HG03039 (cell line): ENCODE measurements at regions not wholly inside any gene's neighbourhood (a gene's known extent, or its start where the extent isn't known, plus 50 kb on each side); places are given as distances from the start of the nearest gene placed in this dataset.
"Not testable (repeated sequence)": the region's sequence is repeated elsewhere in the genome, so short reads cannot be mapped to it uniquely, and the experiment has no call there.

Experiments used
- ATAC-seq: cut with Tn5 transposase; IDR thresholded peaks from one replicate; pipeline ENCODE4 v1.9.1; 2021; ENCODE audit warnings: mild to moderate bottlenecking, moderate library complexity; ENCODE audit not compliant: unreplicated experiment

DNA sequence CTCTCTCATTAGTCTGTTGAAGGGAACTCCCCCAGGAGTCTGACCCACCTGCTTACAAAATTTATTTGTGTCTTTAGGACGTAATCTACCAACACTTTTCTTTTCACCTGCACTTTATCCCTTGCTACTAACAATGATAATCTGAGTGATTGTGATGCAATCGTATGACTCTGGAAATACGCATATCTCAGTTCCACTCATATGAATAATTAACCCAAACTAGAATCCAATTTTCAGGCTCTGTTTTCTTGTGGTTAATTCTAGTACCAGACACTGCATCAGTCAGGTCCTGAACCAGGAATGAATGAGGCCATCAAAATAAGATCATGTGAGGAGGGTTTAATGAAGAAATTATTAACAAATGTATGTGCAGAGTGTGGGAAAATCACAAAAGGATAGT is 158.4 kb upstream of the SRD5A2 start:
- no peak for ATAC-seq

DNA sequence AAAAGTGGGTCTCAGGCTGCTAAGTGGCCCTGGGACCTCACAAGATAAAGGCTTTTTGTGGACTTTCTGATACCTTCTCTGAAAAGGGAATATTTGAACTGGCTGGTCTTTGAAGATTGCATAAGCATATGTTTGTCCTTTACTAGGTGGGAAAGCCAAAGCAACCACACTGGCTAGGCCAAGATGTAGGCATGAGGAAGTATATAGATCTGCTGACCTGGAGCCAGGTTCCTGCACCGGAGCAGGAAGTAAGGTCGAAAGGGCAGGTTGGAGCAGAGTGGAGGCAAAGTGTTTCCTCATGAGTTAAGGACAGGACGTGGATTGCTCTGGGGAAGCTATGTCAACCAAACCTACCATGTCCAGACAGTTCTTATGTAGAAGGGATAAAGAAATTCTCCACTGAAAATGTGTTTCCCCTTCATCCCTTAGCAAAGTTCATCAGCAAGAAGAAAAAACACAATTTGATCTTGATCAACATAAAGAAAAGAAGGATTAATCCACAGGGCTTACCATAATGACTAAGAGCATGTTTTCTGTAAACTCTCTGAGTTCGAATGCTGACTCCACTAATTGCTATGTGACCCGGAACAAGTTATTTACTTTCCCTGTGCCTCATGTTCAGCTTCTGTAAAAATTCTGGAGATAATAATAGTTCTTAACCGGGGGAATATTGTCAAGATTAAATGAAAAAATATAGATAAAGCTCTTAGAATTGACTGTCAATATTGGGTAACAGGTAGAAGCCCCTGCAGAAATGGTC is 156.1 kb upstream of the SRD5A2 start:
- no peak for ATAC-seq

DNA sequence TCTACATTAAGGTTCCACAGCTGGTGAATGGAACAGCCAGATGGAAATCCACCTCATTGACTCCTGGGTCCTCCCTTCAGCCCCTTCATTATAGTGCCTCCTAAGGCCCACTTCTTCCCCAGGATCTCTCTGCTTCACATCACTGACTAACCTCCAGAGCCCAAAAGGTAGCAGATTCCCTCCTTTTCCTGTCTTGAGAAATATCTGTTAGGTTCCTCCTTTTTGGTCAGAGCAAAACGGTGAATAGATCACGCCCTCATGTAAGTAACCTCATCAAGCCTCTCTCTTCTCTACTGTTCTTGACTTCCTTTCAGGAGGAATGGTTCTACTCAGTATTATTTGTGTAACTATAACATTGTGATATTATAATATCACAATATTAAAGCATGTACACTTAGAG is 155.0 kb upstream of the SRD5A2 start:
- no peak for ATAC-seq

DNA sequence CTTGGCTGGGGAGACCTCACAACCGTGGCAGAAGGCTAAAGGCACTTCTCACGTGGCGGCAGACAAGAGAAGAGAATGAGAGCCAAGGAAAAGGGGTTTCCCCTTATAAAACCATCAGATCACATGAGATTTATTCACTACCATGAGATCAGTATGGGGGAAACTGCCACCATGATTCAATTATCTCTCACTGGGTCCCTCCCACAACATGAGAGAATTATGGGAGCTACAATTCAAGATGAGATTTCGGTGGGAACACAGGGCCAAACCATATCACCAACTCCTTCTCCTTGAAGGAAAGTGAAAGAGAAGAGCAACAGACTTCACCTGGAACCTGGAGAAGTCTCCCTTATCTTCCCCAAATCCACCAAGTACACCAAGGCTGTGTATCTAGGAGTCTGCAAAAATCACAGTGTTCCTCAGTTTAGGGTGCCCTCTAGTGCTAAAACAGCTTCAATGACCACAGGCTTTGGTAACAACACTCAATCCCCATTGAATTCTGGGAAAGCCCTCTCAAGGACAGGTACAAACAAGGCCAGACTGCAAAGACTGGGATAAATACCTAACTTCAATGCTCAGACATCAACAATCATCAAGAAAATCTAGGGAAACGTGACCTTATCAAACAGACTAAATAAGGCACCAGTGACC is 148.8 kb upstream of the SRD5A2 start:
- ATAC-seq = no peak

DNA sequence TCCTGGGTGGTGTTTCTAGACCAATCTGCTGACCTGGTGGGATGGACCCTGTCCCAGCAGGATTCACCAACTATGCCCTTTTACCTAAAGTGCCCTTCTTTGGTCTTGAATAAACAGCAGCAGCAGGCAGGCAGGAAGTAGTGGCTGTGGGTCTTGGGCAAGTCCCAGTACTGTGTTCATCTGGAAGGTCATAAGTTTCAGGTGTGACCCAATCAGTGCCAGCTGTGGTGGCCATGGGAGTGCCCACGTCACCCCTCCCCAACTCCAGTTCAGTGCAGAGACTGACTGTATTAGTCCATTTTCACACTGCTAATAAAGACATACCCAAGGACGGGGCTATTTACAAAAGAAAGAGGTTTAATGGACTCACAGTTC is 148.3 kb upstream of the SRD5A2 start:
- ATAC-seq = no peak

DNA sequence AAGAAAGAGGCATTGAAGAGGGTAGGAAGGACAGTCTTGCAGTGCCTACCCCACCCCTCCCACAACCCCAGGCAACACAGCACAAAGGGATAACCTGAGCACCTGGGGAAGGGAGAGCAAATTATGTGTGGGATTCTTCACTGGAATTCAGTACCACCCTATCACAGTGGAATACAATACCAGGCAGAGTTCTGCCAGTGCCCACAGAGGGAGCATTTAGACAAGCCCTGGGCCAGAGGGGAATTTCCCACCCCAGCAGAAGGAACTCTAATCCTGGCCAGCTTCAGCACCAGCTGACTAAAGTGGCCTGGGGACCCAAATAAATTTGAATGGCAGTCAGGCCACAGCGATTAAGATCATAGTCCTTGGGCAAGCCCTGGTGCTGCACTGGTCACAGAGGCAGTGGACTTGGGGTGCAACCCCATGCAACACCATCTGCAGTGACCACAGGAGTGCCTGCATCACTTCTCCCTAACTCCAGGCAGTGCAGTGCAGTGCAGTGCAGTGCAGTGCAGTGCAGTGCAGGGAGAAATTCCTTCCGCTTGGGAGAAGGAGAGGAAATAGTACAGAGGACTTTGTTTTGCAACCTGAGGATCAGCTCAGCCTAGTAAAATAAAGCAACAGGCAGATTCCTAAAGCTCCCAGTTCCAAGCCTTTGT is 147.8 kb upstream of the SRD5A2 start:
- ATAC-seq = no peak

DNA sequence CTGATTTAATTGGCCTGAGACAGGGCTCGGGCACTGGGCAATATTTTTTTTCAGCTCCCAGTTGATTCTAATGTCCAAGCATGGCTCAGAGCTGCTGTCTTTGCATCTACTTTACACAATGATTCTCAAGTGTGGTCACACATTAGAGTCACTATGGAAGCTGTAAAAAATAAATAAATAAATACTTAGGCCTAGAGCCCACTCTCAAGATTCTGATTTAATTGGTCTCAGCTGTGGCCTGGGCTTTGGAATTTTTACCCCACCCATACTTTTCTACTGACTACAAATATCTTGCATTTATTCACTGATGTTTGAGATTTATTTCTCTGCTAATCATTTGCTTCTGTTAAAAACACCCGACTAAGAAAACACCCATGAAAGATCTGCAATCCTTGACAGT is 145.7 kb upstream of the SRD5A2 start:
- no peak for ATAC-seq

DNA sequence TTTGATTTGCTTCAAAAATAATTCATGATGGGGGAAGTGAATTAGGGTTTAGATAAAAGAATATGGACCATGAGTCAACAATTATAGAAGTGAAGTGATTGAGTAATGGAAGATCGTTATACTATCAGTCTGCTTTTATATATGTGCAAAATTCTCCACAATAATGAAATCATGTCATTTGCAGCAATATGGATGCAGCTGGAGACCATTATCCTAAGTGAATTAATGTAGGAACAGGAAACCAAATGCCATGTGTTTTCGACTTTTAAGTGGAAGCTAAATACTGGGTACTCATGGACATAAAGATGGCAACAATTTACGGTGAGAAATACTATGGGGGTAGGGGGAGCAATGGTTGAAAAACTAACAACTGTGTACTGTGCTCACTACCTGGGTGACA is 144.7 kb upstream of the SRD5A2 start:
- no peak for ATAC-seq

DNA sequence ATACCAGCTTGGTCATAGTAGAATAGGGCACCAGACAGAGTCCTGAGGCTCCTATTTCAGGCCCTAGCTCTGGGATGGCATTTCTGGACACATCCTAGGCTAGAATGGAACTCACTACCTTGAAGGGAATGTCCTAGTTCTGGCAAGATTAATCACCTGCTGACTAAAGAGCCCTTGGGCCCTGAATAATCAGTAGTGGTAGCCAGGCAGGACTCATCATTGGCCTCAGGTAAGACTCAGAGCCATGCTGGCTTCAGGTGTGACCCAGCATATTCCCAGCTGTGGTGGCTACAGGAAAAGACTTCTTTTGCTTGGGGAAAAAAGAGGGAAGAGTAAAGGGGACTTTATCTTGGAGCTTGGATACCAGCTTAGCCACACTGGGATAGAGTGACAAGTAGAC is 131.0 kb upstream of the SRD5A2 start:
- ATAC-seq = no peak

DNA sequence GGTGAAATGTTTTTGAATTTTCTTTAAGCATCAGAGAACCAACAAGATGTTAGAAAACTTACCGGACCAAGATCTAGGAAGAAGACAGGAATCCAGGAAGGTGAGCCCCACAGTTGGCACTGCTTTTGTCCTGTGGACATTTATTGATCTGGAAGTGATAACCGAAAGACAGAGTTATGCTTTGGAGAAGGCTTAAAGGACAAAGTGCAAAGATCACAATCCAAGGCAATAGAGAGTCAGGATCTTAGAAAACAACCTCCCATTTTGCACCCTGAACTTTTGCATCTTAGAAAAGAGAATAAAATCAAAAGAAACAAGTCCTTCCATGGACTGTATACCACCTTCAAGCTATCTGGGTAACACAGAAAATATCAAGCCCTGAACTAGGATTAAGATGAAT is 129.4 kb upstream of the SRD5A2 start:
- ATAC-seq = no peak

DNA sequence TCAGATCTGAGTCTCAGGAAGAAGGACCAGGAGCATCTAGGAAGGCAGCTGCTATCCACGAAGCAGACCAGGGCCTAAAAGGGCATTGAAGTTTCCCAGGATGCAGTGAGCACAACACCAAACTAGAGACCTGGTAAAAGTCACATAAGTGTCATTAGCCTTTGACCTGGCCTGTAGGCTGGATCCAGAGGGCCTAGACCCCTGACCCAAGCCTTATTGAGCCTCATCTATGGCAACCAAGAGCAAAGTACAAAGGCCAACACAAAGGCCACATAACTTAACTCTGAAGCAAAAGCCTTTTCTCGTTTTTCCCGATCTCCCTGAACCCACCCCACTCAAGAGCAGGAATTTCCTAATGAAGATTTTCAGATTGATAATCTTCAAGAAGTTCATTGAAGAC is 127.3 kb upstream of the SRD5A2 start:
- no peak for ATAC-seq

DNA sequence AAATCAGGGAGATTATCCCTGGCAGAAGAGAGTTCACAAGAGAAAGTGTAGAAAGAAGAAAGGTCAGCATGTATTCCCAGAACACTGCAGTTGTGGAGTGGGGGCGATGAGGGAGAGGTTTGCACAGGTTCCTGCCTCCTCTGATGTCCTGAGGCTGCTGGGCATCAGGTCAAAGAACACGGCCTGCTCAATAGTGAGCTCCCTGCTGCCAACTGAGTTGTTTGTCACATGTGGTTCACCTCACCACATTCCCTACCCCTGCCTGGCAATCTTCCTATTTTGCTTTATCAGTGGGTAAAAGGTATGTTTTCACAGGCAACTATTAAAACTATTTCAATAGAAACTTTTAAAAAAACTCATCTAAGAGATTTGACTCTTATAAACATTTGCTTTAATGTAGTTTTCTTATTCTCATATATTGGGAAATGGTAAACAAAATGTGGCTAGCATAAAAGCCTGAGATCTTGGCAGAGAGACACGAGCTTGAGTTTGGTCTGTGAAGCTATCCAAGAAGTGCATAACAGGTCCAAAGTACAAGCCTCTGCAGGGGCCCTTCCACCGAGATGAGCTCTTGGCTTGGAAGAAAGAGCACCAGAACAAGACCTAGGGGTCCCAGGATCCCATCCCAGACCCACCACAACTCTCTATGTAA is 123.9 kb upstream of the SRD5A2 start:
- ATAC-seq = no peak

DNA sequence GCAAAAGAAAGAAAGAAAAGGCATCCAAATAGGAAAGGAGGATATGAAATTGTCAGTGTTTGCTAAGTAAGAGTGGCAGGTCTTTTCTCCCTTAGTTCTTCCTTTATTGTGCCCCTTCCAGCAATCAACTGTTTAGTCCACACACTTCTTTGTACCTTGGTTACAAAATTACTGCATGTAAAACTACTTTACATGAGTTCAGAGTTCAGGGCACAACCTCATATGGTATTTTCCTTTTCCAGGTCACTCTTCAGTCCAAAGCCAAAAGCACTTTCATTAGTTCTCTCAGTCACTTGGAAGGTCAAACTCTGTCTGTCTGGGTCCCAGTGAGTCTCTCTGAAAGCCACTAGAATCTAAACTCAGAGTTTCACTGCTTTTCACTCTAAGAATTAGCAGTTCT is 122.5 kb upstream of the SRD5A2 start:
- ATAC-seq = no peak

DNA sequence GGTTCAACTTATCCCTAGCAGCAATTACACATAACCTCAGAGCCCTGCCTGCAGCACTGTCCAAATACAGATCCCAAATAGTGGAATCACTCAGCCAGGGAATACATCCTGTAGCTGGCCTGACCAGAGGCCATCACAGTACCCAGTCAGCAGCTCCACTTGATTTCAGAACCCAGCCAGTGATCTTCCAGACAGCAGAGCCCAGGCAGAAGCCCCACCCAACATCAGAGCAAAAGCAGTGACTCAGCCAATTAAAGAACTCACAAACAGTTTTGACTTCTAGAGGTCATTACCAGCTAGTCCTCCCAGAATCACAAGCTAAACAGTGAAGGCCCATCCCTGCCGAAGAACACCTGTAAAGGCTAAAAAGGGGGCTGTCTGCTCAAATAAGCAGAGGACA is 118.0 kb upstream of the SRD5A2 start:
- no peak for ATAC-seq

DNA sequence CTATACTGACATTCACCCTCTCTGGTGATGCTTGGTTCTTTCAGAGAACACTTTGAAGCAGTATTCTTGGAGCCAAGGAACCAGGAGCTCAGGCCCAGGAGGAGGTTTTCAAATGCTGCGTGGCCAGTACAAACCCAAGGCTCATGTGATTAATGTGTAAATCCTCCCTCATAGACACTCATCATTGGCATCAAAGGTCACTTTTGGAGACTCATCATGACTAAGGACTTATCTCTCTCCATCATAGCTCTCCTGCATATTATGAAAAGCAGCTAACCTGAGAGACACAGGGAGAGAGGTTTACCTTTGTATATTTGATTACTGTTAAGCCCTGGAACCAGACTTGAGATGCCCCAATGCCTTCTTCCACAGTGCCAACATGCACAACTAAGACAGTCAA is 115.3 kb upstream of the SRD5A2 start:
- ATAC-seq = no peak

DNA sequence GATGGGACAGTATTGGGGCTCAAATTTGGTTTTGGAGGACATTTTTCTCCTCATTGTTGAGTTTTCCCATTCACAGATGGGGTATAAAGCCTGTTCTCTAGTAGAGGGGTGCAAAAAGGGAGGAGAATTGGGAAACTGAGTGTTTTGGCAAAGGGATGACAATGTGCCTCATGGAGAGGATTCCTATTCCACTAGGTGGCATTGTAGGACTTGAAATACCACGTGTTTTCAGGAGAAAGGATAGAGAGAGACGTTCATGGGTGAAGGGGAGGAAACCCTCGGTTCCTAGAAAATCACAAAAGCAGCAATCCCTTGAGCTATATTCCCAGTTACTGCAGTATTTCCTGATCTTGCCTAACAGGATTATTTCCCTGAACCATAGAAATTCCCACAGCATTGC is 113.7 kb upstream of the SRD5A2 start:
- ATAC-seq = no peak

DNA sequence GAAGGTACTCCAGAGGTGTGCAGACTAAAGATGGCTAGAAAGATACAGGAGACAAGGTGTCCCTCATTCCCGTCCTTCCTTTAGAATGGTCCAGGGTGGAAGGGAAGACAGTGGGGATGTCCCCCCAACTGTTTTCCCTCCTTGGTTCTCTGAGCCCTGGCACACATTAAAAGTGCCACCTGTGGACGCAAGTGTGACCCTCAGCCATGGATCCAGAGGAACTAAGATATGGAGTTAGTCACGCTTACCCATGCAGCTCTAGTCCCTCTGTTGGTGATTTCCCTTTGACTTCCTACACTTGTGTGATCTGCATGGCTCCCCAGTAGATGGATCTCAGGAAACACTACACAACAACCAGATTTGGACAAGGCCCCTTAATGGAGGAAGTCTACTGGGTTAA is 113.1 kb upstream of the SRD5A2 start:
- no peak for ATAC-seq

DNA sequence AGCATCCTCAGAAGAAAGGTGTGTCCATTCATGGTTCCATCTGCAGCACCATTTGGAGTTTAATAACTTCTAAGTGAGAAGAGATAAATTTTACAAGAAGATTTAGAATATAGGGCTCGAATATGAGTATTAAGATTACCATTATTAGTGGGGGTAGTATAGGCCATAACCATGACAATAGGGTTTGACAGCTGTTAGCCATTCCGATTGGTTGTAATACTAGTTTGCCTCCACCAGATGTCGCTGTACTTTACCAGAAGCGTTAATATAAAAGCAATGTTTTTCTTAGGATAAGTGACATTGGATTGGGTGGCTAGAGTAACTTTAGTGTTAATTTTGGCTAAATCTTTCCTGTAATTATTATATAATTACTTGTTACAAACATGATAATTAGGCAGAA is 107.5 kb upstream of the SRD5A2 start:
- no peak for ATAC-seq

DNA sequence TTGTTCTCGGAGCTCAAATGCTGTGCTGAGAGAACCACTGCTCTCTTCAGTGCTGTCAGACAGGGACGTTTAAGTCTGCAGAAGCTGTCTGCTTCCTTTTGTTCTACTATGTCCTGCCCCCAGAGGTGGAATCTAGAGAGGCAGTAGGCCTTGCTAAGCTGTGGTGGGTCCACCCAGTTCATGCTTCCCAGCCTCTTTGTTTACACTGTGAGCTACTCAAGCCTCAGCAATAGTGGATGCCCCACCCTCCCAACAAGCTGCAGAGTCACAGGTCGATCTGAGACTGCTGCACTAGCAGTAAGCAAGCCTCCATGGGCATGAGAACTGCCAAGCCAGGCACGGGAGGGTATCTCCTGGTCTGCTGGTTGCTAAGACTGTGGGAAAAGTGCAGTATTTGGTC is 102.8 kb upstream of the SRD5A2 start:
- ATAC-seq = not testable (repeated sequence)

DNA sequence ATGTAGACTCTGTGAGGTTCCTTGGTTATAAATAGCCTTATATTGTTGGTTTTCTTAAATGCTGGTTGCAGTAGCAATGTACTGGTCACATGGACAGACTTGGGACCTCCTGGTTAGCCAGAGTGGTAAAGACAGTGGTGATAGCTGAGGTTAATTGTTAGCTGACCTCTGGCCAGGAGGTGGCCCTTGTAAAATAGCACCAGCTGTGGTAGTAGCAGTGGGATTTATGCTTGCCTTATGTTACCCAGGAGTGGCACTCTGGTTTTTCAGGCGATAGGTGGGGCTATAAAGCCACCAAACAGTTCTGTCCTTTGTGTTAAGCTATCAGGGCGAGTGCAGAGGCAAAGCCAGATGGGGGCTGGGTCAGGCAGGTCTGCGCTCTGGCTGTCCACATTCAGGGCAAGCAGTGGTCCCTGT is 94.8 kb upstream of the SRD5A2 start:
- no peak for ATAC-seq

DNA sequence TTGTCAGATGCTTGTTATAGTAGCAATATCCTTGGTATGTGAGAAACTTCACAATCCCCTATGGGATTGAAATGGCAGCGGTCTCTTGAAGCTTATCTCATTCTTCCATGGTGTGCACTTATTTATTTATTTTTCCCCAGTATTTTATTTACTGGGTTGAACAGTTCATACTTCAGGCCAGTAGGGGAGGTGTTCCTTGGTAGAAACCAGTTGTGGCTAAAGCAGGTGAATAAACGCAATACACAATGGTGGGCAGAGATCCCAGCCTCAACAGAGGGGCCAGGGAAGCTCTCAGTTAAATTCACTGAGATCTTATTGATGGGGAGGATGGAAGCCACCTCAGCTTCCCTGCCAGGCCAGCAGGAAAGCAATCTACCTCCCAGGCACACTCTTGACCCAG is 93.7 kb upstream of the SRD5A2 start:
- no peak for ATAC-seq

DNA sequence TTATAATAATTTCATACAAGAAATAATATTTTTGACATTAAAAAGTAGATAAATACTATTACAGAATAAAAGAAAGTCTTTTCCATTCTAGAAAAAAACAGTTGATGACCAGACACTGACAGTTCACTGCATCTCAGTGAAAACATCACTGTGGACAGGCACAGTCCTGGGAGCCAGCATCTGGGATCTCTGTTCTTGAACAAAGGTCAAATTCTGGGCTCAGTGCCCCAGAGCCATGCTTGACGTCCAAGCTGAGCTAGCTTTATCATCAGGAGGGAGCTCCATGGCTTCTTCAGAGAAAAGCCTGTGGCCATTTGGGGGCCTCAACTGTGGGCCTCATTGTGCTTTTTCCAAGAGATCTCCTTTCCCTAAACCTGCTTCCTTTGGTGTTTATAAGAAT is 86.1 kb upstream of the SRD5A2 start:
- ATAC-seq = no peak
